Upper lobe of right lung (tissue), 1 donor: ENCODE measurements at regions not wholly inside any gene's neighbourhood (a gene's known extent, or its start where the extent isn't known, plus 50 kb on each side); places are given as distances from the start of the nearest gene placed in this dataset.
A peak's percentile ranks its signal among the peaks of the same experiment; 100 is the strongest.

Experiments
- ATAC-seq: fragments of 200-7000 bp; cut with Tn5 transposase; one replicate; pipeline ENCODE4 v1.9.1; 2020; ENCODE audit warnings: mild to moderate bottlenecking, moderate library complexity
- DNase-seq: peaks from one replicate; pipeline ENCODE4 v3.0.0-alpha.2; 2020
- H3K27ac ChIP-seq: fragments of 200-600 bp; one replicate; pipeline ENCODE4 v1.8.0; 2022
- H3K27me3 ChIP-seq: fragments of 200-600 bp; one replicate; pipeline ENCODE4 v1.8.0; 2022; ENCODE audit warnings: mild to moderate bottlenecking
- H3K36me3 ChIP-seq: fragments of 200-600 bp; one replicate; pipeline ENCODE4 v1.8.0; 2022
- H3K4me1 ChIP-seq: fragments of 200-600 bp; one replicate; pipeline ENCODE4 v1.8.0; 2022
- H3K4me3 ChIP-seq: fragments of 200-600 bp; one replicate; pipeline ENCODE4 v1.8.0; 2022; ENCODE audit warnings: mild to moderate bottlenecking
- H3K9me3 ChIP-seq: fragments of 200-600 bp; one replicate; pipeline ENCODE4 v1.8.0; 2022
- CTCF ChIP-seq: fragments of 200-600 bp; IDR thresholded peaks from one replicate; pipeline ENCODE4 v1.8.0; 2022; ENCODE audit warnings: antibody characterized with exemption
- intact Hi-C: fragments of 100-400 bp; cut with DNase I; formaldehyde crosslinking; loops from one replicate; pipeline ENCODE4 v1.11.0; 2022
- donor health status: DM: no; HTN: yes; CAD: no; lungs with severe emphysema.

- no peaks in the 10 kb centered on the region for H3K27me3 ChIP-seq
- DNase-seq (no peak), ATAC-seq (no peak)
- intact Hi-C loops = no loop called here
- no peak overlapping the region for H3K4me3 ChIP-seq
- H3K36me3 ChIP-seq = no peaks in the 10 kb centered on the region
- H3K9me3 ChIP-seq = no peaks in the 10 kb centered on the region
- H3K4me1 ChIP-seq = peaks cover 11% of the 10 kb centered on the region
- TF ChIP-seq CTCF = no peak
- peak overlapping the region; percentile 20 for H3K27ac ChIP-seq
Observed at GRCh38 chr14:55807881-55808379, 227.9 kb downstream of the KTN1 start.

DNA sequence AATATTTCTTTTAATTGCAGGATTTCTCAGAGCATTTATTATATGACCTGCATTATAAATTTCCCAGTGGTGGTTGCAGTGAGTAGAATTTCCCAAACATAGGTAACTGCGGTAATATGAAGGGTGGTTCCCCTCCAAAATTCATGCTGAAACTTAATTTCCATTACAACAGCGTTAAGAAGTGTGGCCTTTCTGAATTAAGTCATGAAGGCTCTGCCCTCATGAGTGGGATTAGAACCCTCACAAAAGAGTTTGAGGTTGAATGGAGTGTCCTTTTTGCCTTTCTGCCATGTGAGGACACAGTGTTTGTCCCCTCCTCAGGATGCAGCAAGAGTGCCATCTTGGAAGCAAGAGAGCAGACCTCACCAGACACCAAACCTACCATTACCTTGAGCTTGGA, 233.6 kb downstream of the KTN1 start:
- no peaks in the 10 kb centered on the region for H3K4me1 ChIP-seq
- no peaks in the 10 kb centered on the region for H3K36me3 ChIP-seq
- ATAC-seq = no peak
- DNase-seq = no peak
- intact Hi-C loops = no loop called here
- TF ChIP-seq CTCF = no peak
- H3K27ac ChIP-seq = no peak overlapping the region
- no peak overlapping the region for H3K4me3 ChIP-seq
- H3K9me3 ChIP-seq = no peaks in the 10 kb centered on the region
- no peaks in the 10 kb centered on the region for H3K27me3 ChIP-seq

- DNase-seq = no peak
- no peak for ATAC-seq
- no peaks in the 10 kb centered on the region for H3K36me3 ChIP-seq
- no peak for TF ChIP-seq CTCF
- H3K4me3 ChIP-seq = no peak overlapping the region
- H3K27me3 ChIP-seq = no peaks in the 10 kb centered on the region
- H3K27ac ChIP-seq = no peak overlapping the region
- intact Hi-C loops = no loop called here
- no peaks in the 10 kb centered on the region for H3K4me1 ChIP-seq
- no peaks in the 10 kb centered on the region for H3K9me3 ChIP-seq
Observed at GRCh38 chr14:55814064-55814463, 234.1 kb downstream of the KTN1 start.

- DNase-seq = no peak
- no peaks in the 10 kb centered on the region for H3K27me3 ChIP-seq
- no peaks in the 10 kb centered on the region for H3K4me1 ChIP-seq
- ATAC-seq = peak; percentile 64
- H3K36me3 ChIP-seq = no peaks in the 10 kb centered on the region
- TF ChIP-seq CTCF = no peak
- H3K4me3 ChIP-seq = no peak overlapping the region
- no peak overlapping the region for H3K27ac ChIP-seq
- H3K9me3 ChIP-seq = no peaks in the 10 kb centered on the region
- intact Hi-C loops = no loop called here
Observed at GRCh38 chr14:55814873-55815272, 234.9 kb downstream of the KTN1 start.

DNA sequence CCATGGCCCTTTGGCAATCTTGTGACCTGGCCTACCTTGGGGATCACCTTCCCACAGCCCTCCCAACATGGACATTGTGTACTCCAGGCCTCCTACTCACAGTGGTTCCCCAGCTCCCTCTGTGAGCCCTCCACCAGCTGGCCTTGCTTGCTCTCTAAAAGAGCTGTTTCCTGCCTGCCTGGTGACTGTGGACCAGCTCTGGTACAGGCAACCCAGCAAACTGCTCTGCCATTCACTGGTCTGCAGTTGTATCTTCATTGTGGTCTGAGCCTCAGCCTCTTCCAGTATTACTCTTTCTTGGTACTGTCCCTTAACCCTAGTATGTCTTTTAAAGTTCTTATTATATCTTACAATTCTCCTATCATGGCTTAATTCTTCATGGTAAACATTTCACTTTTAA, 236.2 kb downstream of the KTN1 start:
- no peak for TF ChIP-seq CTCF
- H3K4me1 ChIP-seq = no peaks in the 10 kb centered on the region
- ATAC-seq (no peak), DNase-seq (no peak)
- H3K36me3 ChIP-seq = no peaks in the 10 kb centered on the region
- no peaks in the 10 kb centered on the region for H3K9me3 ChIP-seq
- no peak overlapping the region for H3K4me3 ChIP-seq
- H3K27ac ChIP-seq = no peak overlapping the region
- H3K27me3 ChIP-seq = no peaks in the 10 kb centered on the region
- intact Hi-C loops = no loop called here

DNA sequence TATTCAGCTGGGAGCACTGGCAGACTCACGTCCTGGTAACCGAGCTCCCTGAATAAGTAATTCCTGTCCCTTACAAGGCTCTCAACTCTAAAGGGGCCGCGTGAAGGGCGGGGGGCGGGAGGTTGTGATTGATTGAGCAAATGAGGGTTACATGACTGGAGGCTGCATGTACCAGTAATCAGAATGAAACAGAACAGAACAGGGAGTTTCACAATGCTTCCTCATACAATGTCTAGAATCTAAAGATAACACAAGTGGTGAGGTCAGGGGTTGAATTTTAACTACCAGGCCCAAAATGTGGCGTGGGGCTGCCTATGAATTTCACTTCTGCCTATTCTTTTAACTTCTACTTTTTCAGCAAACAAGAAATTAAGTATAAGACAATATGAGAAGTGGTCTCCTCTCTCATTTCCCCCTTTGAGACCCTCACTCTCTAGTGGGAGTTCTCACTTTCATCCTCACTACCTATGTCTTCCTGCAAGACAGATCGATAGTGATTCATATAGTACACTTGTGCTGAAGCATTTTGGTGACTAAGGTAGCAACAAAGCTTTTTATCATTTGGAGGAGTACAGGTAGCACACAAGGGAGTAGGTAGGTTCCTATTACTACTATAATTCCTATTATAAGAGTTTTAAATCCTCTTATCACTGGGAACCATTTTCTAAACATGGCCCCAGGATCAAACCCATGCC, 239.8 kb downstream of the KTN1 start:
- intact Hi-C loops = no loop called here
- Histone ChIP-seq H3K36me3 (no peaks in the 10 kb centered on the region), H3K9me3 (no peaks in the 10 kb centered on the region), H3K27me3 (no peaks in the 10 kb centered on the region), H3K4me3 (no peak overlapping the region), H3K4me1 (no peaks in the 10 kb centered on the region), H3K27ac (no peak overlapping the region)
- DNase-seq (no peak), ATAC-seq (peak; percentile 67)
- TF ChIP-seq CTCF = no peak
